SK-N-SH treated with all-trans-retinoic acid at 6 μM for 48 hours (cell line): ENCODE measurements at regions not wholly inside any gene's neighbourhood (a gene's known extent, or its start where the extent isn't known, plus 50 kb on each side); places are given as distances from the start of the nearest gene placed in this dataset.

Experiments used
- ATAC-seq: fragments of 200-7000 bp; cut with Tn5 transposase; 3 replicates; pipeline ENCODE4 v1.9.1; 2020; ENCODE audit warnings: mild to moderate bottlenecking, moderate library complexity
- ARNTL ChIP-seq: fragments of 450-650 bp; formaldehyde crosslinking; IDR thresholded peaks from 2 replicates; pipeline ENCODE4 v1.5.0; 2020; ENCODE audit warnings: low read depth, mild to moderate bottlenecking, moderate library complexity, borderline replicate concordance
- BACH2 ChIP-seq: fragments of 250-450 bp; sonication (Bioruptor Pico); IDR thresholded peaks from 2 replicates; pipeline ENCODE4 v1.9.0; 2021; ENCODE audit warnings: mild to moderate bottlenecking, borderline replicate concordance
- CREB5 ChIP-seq: fragments of 250-450 bp; sonication (Bioruptor Pico); IDR thresholded peaks from 2 replicates; pipeline ENCODE4 v1.5.1; 2020; ENCODE audit warnings: low read depth, mild to moderate bottlenecking, moderate library complexity
- CSDC2 ChIP-seq: fragments of 250-450 bp; sonication (Bioruptor Pico); IDR thresholded peaks from 2 replicates; pipeline ENCODE4 v1.5.0; 2020; ENCODE audit warnings: mild to moderate bottlenecking, moderate library complexity
- CSRNP3 ChIP-seq: fragments of 250-450 bp; sonication (Bioruptor Pico); IDR thresholded peaks from 2 replicates; pipeline ENCODE4 v1.5.1; 2021; ENCODE audit warnings: mild to moderate bottlenecking, moderate library complexity
- ESRRG ChIP-seq: fragments of 250-450 bp; sonication (Bioruptor Pico); IDR thresholded peaks from 2 replicates; pipeline ENCODE4 v1.6.1; 2021; ENCODE audit warnings: mild to moderate bottlenecking
- GLIS3 ChIP-seq: fragments of 250-450 bp; sonication (Bioruptor Pico); IDR thresholded peaks from 2 replicates; pipeline ENCODE4 v1.5.0; 2020; ENCODE audit warnings: mild to moderate bottlenecking, moderate library complexity
- ISL1 ChIP-seq: fragments of 250-450 bp; sonication (Bioruptor Pico); IDR thresholded peaks from 2 replicates; pipeline ENCODE4 v2.1.2; 2022; ENCODE audit warnings: mild to moderate bottlenecking, moderate library complexity
- OSR1 ChIP-seq: fragments of 250-450 bp; sonication (Bioruptor Pico); IDR thresholded peaks from 2 replicates; pipeline ENCODE4 v1.8.0; 2022; ENCODE audit warnings: moderate library complexity, mild to moderate bottlenecking, inconsistent platforms
- PATZ1 ChIP-seq: fragments of 250-450 bp; sonication (Bioruptor Pico); IDR thresholded peaks from 2 replicates; pipeline ENCODE4 v1.8.0; 2020; ENCODE audit warnings: mild to moderate bottlenecking, moderate library complexity, borderline replicate concordance
- POU6F1 ChIP-seq: fragments of 250-450 bp; sonication (Bioruptor Pico); IDR thresholded peaks from 2 replicates; pipeline ENCODE4 v1.8.0; 2021; ENCODE audit warnings: low read depth, mild to moderate bottlenecking, moderate library complexity, borderline replicate concordance
- PPARA ChIP-seq: fragments of 250-450 bp; sonication (Bioruptor Pico); IDR thresholded peaks from 2 replicates; pipeline ENCODE4 v1.5.0; 2020; ENCODE audit warnings: mild to moderate bottlenecking, borderline replicate concordance
- RARB ChIP-seq: fragments of 250-450 bp; sonication (Bioruptor Pico); IDR thresholded peaks from 2 replicates; pipeline ENCODE4 v1.8.0; 2021; ENCODE audit warnings: mild to moderate bottlenecking, moderate library complexity
- SNAI2 ChIP-seq: fragments of 250-450 bp; sonication (Bioruptor Pico); IDR thresholded peaks from 2 replicates; pipeline ENCODE4 v1.5.0; 2020; ENCODE audit warnings: mild to moderate bottlenecking, moderate library complexity
- TCF4 ChIP-seq: fragments of 250-450 bp; sonication (Bioruptor Pico); IDR thresholded peaks from 2 replicates; pipeline ENCODE4 v1.8.0; 2021; ENCODE audit warnings: mild to moderate bottlenecking, moderate library complexity, borderline replicate concordance
- TOX ChIP-seq: fragments of 250-450 bp; sonication (Bioruptor Pico); IDR thresholded peaks from 2 replicates; pipeline ENCODE4 v1.8.0; 2021; ENCODE audit warnings: mild to moderate bottlenecking, moderate library complexity, borderline replicate concordance
- ZC3H10 ChIP-seq: fragments of 250-450 bp; sonication (Bioruptor Pico); IDR thresholded peaks from 2 replicates; pipeline ENCODE4 v1.5.1; 2021; ENCODE audit warnings: mild to moderate bottlenecking, moderate library complexity
- ZFP3 ChIP-seq: fragments of 250-450 bp; sonication (Bioruptor Pico); IDR thresholded peaks from 2 replicates; pipeline ENCODE4 v1.5.0; 2020; ENCODE audit warnings: mild to moderate bottlenecking, moderate library complexity
- ZFP30 ChIP-seq: fragments of 450-650 bp; formaldehyde crosslinking; IDR thresholded peaks from 2 replicates; pipeline ENCODE4 v1.5.0; 2022; ENCODE audit warnings: mild to moderate bottlenecking, moderate library complexity
- ZNF70 ChIP-seq: fragments of 450-650 bp; formaldehyde crosslinking; IDR thresholded peaks from 2 replicates; pipeline ENCODE4 v1.5.0; 2020; ENCODE audit warnings: mild to moderate bottlenecking, moderate library complexity
- ZNF8 ChIP-seq: fragments of 450-650 bp; formaldehyde crosslinking; IDR thresholded peaks from 2 replicates; pipeline ENCODE4 v1.5.0; 2020; ENCODE audit warnings: mild to moderate bottlenecking, moderate library complexity
- TF ChIP-seq, protein P1 (sequence below): fragments of 250-450 bp; sonication (Bioruptor Pico); IDR thresholded peaks from 2 replicates; pipeline ENCODE4 v1.5.0; 2020; ENCODE audit warnings: mild to moderate bottlenecking, moderate library complexity

DNA sequence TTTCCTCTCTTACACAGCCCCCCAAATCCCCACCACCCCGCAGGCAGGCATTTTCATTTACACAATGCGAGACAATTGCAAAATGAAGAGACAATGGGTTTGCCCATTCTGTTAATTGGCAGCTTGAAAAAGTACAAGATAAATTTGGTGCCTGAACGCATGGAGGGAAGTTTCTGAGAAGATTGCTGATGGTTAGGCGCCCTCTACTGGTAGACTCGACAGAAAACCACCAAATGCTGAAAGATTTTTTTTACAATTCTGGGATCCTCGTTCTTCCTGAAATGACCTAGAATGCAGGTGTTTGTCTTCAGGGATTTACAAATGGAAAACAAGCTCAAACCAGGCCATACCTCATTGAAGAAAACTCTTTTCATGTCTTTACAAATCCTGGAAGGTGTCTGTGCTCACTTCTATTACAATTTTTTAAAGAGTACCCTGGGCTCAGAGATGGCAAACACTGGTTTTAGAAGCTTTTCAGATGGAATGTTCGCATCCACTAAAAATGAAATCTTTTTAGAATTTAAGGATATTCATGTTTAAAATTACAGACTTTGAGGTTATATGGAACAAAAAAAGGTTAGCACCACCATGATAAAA is 338.5 kb downstream of the PMP22 start:
- peak; percentile 55 for ATAC-seq
- no peak for TF ChIP-seq ZNF70 (CRISPR knock-in tag)
- no peak for TF ChIP-seq TOX (CRISPR knock-in tag)
- no peak for TF ChIP-seq PPARA (CRISPR knock-in tag)
- no peak for TF ChIP-seq POU6F1 (CRISPR knock-in tag)
- TF ChIP-seq, protein P1, sequence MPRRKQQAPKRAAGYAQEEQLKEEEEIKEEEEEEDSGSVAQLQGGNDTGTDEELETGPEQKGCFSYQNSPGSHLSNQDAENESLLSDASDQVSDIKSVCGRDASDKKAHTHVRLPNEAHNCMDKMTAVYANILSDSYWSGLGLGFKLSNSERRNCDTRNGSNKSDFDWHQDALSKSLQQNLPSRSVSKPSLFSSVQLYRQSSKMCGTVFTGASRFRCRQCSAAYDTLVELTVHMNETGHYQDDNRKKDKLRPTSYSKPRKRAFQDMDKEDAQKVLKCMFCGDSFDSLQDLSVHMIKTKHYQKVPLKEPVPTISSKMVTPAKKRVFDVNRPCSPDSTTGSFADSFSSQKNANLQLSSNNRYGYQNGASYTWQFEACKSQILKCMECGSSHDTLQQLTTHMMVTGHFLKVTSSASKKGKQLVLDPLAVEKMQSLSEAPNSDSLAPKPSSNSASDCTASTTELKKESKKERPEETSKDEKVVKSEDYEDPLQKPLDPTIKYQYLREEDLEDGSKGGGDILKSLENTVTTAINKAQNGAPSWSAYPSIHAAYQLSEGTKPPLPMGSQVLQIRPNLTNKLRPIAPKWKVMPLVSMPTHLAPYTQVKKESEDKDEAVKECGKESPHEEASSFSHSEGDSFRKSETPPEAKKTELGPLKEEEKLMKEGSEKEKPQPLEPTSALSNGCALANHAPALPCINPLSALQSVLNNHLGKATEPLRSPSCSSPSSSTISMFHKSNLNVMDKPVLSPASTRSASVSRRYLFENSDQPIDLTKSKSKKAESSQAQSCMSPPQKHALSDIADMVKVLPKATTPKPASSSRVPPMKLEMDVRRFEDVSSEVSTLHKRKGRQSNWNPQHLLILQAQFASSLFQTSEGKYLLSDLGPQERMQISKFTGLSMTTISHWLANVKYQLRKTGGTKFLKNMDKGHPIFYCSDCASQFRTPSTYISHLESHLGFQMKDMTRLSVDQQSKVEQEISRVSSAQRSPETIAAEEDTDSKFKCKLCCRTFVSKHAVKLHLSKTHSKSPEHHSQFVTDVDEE (CRISPR knock-in tag), result no peak
- TF ChIP-seq GLIS3 (CRISPR knock-in tag), result no peak
- no peak for TF ChIP-seq PATZ1 (CRISPR knock-in tag)
- TF ChIP-seq SNAI2 (CRISPR knock-in tag), result no peak
- TF ChIP-seq ZFP30 (CRISPR knock-in tag), result no peak
- TF ChIP-seq ARNTL (CRISPR knock-in tag), result no peak
- no peak for TF ChIP-seq RARB (CRISPR knock-in tag)
- no peak for TF ChIP-seq ZFP3 (CRISPR knock-in tag)
- no peak for TF ChIP-seq OSR1 (CRISPR knock-in tag)
- no peak for TF ChIP-seq CSRNP3 (CRISPR knock-in tag)
- TF ChIP-seq CSDC2, result no peak
- TF ChIP-seq ZNF8 (CRISPR knock-in tag), result no peak
- no peak for TF ChIP-seq ISL1 (CRISPR knock-in tag)
- no peak for TF ChIP-seq BACH2 (CRISPR knock-in tag)
- TF ChIP-seq ZC3H10 (CRISPR knock-in tag), result no peak
- TF ChIP-seq, all 23 proteins: peak for 0

GRCh38 chr17:14926073-14926472 is 339.1 kb downstream of the PMP22 start:
- ATAC-seq, result no peak
- TF ChIP-seq PPARA (CRISPR knock-in tag) (no peak), ESRRG (CRISPR knock-in tag) (no peak), ZNF8 (CRISPR knock-in tag) (no peak), PATZ1 (CRISPR knock-in tag) (no peak), ZC3H10 (CRISPR knock-in tag) (no peak), ARNTL (CRISPR knock-in tag) (no peak), ZNF70 (CRISPR knock-in tag) (no peak), TCF4 (CRISPR knock-in tag) (no peak), SNAI2 (CRISPR knock-in tag) (no peak), RARB (CRISPR knock-in tag) (no peak), GLIS3 (CRISPR knock-in tag) (no peak), CSRNP3 (CRISPR knock-in tag) (no peak), CREB5 (CRISPR knock-in tag) (no peak), BACH2 (CRISPR knock-in tag) (no peak), ZFP3 (CRISPR knock-in tag) (no peak)
- TF ChIP-seq, protein P1 (CRISPR knock-in tag), result no peak
